HG02678 (cell line): ENCODE measurements at regions not wholly inside any gene's neighbourhood (a gene's known extent, or its start where the extent isn't known, plus 50 kb on each side); places are given as distances from the start of the nearest gene placed in this dataset.

Source experiments
- ATAC-seq: cut with Tn5 transposase; IDR thresholded peaks from one replicate; pipeline ENCODE4 v1.9.1; 2021; ENCODE audit warnings: mild to moderate bottlenecking, moderate library complexity; ENCODE audit not compliant: unreplicated experiment

GRCh38 chr4:120977435-120977997 is 55.0 kb upstream of the PRDM5 start:
- peak; percentile 87 for ATAC-seq

GRCh38 chr4:120973207-120973606 is 50.7 kb upstream of the PRDM5 start:
- ATAC-seq = no peak
